DOHH2 (cell line): ENCODE measurements at regions not wholly inside any gene's neighbourhood (a gene's known extent, or its start where the extent isn't known, plus 50 kb on each side); places are given as distances from the start of the nearest gene placed in this dataset.

ENCODE experiments used
- CTCF ChIP-seq: fragments of 200-600 bp; sonication (generic); IDR thresholded peaks from one replicate; pipeline ENCODE4 v1.5.1; 2014; ENCODE audit warnings: antibody characterized with exemption, mild to moderate bottlenecking, low read depth, low read length; ENCODE audit not compliant: poor library complexity, severe bottlenecking
- EZH2phosphoT487 ChIP-seq: fragments of 200-600 bp; sonication (generic); IDR thresholded peaks from 2 replicates; pipeline ENCODE4 v1.6.1; 2017; ENCODE audit warnings: borderline replicate concordance, mild to moderate bottlenecking, antibody characterized with exemption, low read length, moderate library complexity, mixed read lengths

DNA sequence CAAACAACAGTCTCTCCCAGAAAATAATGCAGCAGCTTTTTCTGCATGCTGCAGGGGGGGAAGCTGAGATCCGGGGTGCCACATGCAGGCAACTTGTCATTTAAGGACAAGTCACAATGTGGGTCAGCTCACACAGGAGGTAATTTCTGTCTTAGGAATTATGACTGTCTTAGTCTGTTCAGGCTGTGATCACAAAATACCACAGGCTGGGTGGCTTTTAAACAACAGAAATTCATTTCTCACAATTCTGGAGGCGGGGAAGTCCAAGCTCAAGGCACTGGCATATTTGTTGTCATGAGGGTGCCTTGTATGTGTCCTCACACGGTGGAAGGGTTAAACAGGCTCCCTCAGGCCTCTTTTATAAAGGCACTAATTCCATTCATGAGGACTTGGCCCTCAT lies 127.7 kb downstream of the DIRAS2 start:
- TF ChIP-seq CTCF (no peak), EZH2phosphoT487 (no peak)
